OCI-LY1 (cell line): ENCODE measurements at regions not wholly inside any gene's neighbourhood (a gene's known extent, or its start where the extent isn't known, plus 50 kb on each side); places are given as distances from the start of the nearest gene placed in this dataset.

Experiments used
- H2AFZ ChIP-seq: fragments of 200-600 bp; sonication (generic), shearing (Covaris generic); 2 replicates; pipeline ENCODE4 v1.6.0; 2014; ENCODE audit warnings: antibody characterized with exemption, mild to moderate bottlenecking, low read length
- H3F3A ChIP-seq: fragments of 200-600 bp; sonication (generic), shearing (Covaris generic); 2 replicates; pipeline ENCODE4 v1.6.0; 2014; ENCODE audit warnings: mild to moderate bottlenecking, antibody characterized with exemption, low read length, moderate library complexity; ENCODE audit not compliant: insufficient read depth
- H3K27ac ChIP-seq: fragments of 200-600 bp; sonication (generic); 2 replicates; pipeline ENCODE4 v1.5.1; 2014; ENCODE audit warnings: low read length, mixed run types, mild to moderate bottlenecking, low read depth; ENCODE audit not compliant: poor library complexity, severe bottlenecking
- H3K27me3 ChIP-seq: fragments of 200-600 bp; sonication (generic); 2 replicates; pipeline ENCODE4 v1.6.0; 2014; ENCODE audit warnings: antibody characterized with exemption, mild to moderate bottlenecking, low read length, moderate library complexity; ENCODE audit not compliant: insufficient read depth
- H3K36me3 ChIP-seq: fragments of 200-600 bp; sonication (generic); 2 replicates; pipeline ENCODE4 v1.6.1; 2014; ENCODE audit warnings: mild to moderate bottlenecking, antibody characterized with exemption, low read length, moderate library complexity, mixed read lengths; ENCODE audit not compliant: insufficient read depth
- H3K4me1 ChIP-seq: fragments of 200-600 bp; sonication (generic); 2 replicates; pipeline ENCODE4 v1.5.1; 2014; ENCODE audit warnings: mild to moderate bottlenecking, low read length, moderate library complexity; ENCODE audit not compliant: insufficient read depth, severe bottlenecking
- H3K4me2 ChIP-seq: fragments of 200-600 bp; sonication (generic), shearing (Covaris generic); 2 replicates; pipeline ENCODE4 v1.6.1; 2014; ENCODE audit warnings: low read length
- H3K4me3 ChIP-seq: fragments of 200-600 bp; sonication (generic); 2 replicates; pipeline ENCODE4 v1.5.1; 2014; ENCODE audit warnings: low read length, low read depth, mild to moderate bottlenecking, mixed read lengths; ENCODE audit not compliant: poor library complexity, severe bottlenecking
- H3K79me2 ChIP-seq: fragments of 200-600 bp; shearing (Covaris generic); 2 replicates; pipeline ENCODE4 v1.6.1; 2016; ENCODE audit warnings: mixed run types, low read length, mixed read lengths; ENCODE audit not compliant: insufficient read depth
- H3K9ac ChIP-seq: fragments of 200-600 bp; sonication (generic), shearing (Covaris generic); 2 replicates; pipeline ENCODE4 v1.6.1; 2014; ENCODE audit warnings: mild to moderate bottlenecking, low read length, mixed read lengths
- H3K9me2 ChIP-seq: fragments of 200-600 bp; sonication (generic), shearing (Covaris generic); 2 replicates; pipeline ENCODE4 v1.6.1; 2014; ENCODE audit warnings: low read depth, mild to moderate bottlenecking, low read length, mixed read lengths
- H3K9me3 ChIP-seq: fragments of 200-600 bp; shearing (Covaris generic); 2 replicates; pipeline ENCODE4 v1.6.1; 2014; ENCODE audit warnings: low read length, mixed read lengths
- H4K20me1 ChIP-seq: fragments of 200-600 bp; sonication (generic), shearing (Covaris generic); 2 replicates; pipeline ENCODE4 v1.6.0; 2016; ENCODE audit warnings: mild to moderate bottlenecking, low read length; ENCODE audit not compliant: insufficient read depth
- CTCF ChIP-seq: fragments of 200-600 bp; sonication (generic), shearing (Covaris generic); IDR thresholded peaks from 2 replicates; pipeline ENCODE4 v1.5.1; 2017; ENCODE audit warnings: mild to moderate bottlenecking, antibody characterized with exemption, low read length, moderate library complexity, mixed read lengths
- EZH2 ChIP-seq: fragments of 200-600 bp; sonication (generic), shearing (Covaris generic); IDR thresholded peaks from 2 replicates; pipeline ENCODE4 v1.8.0; 2017; ENCODE audit warnings: borderline replicate concordance, mixed run types, mild to moderate bottlenecking, antibody characterized with exemption, low read length, moderate library complexity, mixed read lengths

GRCh38 chr2:176658708-176659107 is 389.5 kb downstream of the MTX2 start:
- Histone ChIP-seq H3K27ac (no peak overlapping the region), H3K9ac (no peak overlapping the region), H3K79me2 (no peaks in the 10 kb centered on the region), H3K4me1 (no peaks in the 10 kb centered on the region), H3K4me2 (no peak overlapping the region), H2AFZ (no peak overlapping the region), H4K20me1 (no peaks in the 10 kb centered on the region), H3F3A (no peaks in the 10 kb centered on the region), H3K4me3 (no peak overlapping the region), H3K9me3 (no peaks in the 10 kb centered on the region), H3K27me3 (no peaks in the 10 kb centered on the region), H3K36me3 (no peaks in the 10 kb centered on the region), H3K9me2 (no peaks in the 10 kb centered on the region)
- TF ChIP-seq EZH2, result no peak
- no peak for TF ChIP-seq CTCF

- H3K9me2 ChIP-seq, result no peaks in the 10 kb centered on the region
- no peak overlapping the region for H2AFZ ChIP-seq
- H3K4me1 ChIP-seq, result no peaks in the 10 kb centered on the region
- no peaks in the 10 kb centered on the region for H3F3A ChIP-seq
- H3K4me2 ChIP-seq, result no peak overlapping the region
- TF ChIP-seq EZH2 (no peak), CTCF (no peak)
- no peaks in the 10 kb centered on the region for H3K9me3 ChIP-seq
- H3K27ac ChIP-seq, result no peak overlapping the region
- no peak overlapping the region for H3K4me3 ChIP-seq
- no peaks in the 10 kb centered on the region for H3K36me3 ChIP-seq
- no peaks in the 10 kb centered on the region for H3K27me3 ChIP-seq
- no peaks in the 10 kb centered on the region for H3K79me2 ChIP-seq
- H3K9ac ChIP-seq, result no peak overlapping the region
- no peaks in the 10 kb centered on the region for H4K20me1 ChIP-seq
These were observed 393.5 kb downstream of the MTX2 start for GRCh38 chr2:176662753-176663152.

- Histone ChIP-seq H3K4me3 (no peak overlapping the region), H3K9me3 (no peaks in the 10 kb centered on the region), H3K36me3 (no peaks in the 10 kb centered on the region), H3K9ac (no peak overlapping the region), H3K79me2 (no peaks in the 10 kb centered on the region), H2AFZ (no peak overlapping the region), H3K4me1 (no peaks in the 10 kb centered on the region), H3K9me2 (no peaks in the 10 kb centered on the region), H4K20me1 (no peaks in the 10 kb centered on the region), H3K4me2 (no peak overlapping the region), H3K27ac (no peak overlapping the region), H3K27me3 (no peaks in the 10 kb centered on the region), H3F3A (no peaks in the 10 kb centered on the region)
- no peak for TF ChIP-seq CTCF
- no peak for TF ChIP-seq EZH2
These were observed 395.2 kb downstream of the MTX2 start for GRCh38 chr2:176664478-176664877.
